HS-27A (cell line): ENCODE measurements at regions not wholly inside any gene's neighbourhood (a gene's known extent, or its start where the extent isn't known, plus 50 kb on each side); places are given as distances from the start of the nearest gene placed in this dataset.

ENCODE experiments used
- DNase-seq: peaks from one replicate; pipeline ENCODE4 v3.0.0-alpha.2; 2012; ENCODE audit warnings: low read depth, missing footprints

GRCh38 chr4:10175626-10176025, 59.0 kb upstream of the WDR1 start:
- DNase-seq: no peak

- DNase-seq: no peak
These were observed 57.5 kb upstream of the WDR1 start for GRCh38 chr4:10173754-10174749.

- peak; percentile 64 for DNase-seq
These were observed 56.6 kb upstream of the WDR1 start for GRCh38 chr4:10173037-10173753.

- no peak for DNase-seq
These were observed 55.8 kb upstream of the WDR1 start for GRCh38 chr4:10172278-10172921.

GRCh38 chr4:10171055-10171454, 54.5 kb upstream of the WDR1 start:
- DNase-seq: no peak

GRCh38 chr4:10169839-10170387, 53.3 kb upstream of the WDR1 start:
- DNase-seq: no peak

- DNase-seq: no peak
These were observed 51.6 kb upstream of the WDR1 start for GRCh38 chr4:10168151-10168550.

GRCh38 chr4:10167201-10167600, 50.6 kb upstream of the WDR1 start:
- DNase-seq: no peak
